CD14-positive monocyte (primary cell): ENCODE measurements at regions not wholly inside any gene's neighbourhood (a gene's known extent, or its start where the extent isn't known, plus 50 kb on each side); places are given as distances from the start of the nearest gene placed in this dataset.
A peak's percentile ranks its signal among the peaks of the same experiment; 100 is the strongest.

Experiments used
- DNase-seq, 3 donors: peaks; one replicate each; pipeline ENCODE4 v3.0.0-alpha.2; 2011 to 2022
- H2AFZ ChIP-seq: 2 replicates; pipeline ENCODE4 v1.6.0; 2012; ENCODE audit warnings: mild to moderate bottlenecking, low read depth, low read length, inconsistent platforms; ENCODE audit not compliant: insufficient read depth, poor library complexity, severe bottlenecking
- H3K27ac ChIP-seq, 2 donors: 1 replicate in 1 of 2; 2 replicates in 1 of 2; pipeline ENCODE4 v1.5.1; 2012 to 2013; ENCODE audit warnings: low read length in 2 of 2, control low read depth in 1 of 2, inconsistent platforms in 1 of 2, low read depth in 1 of 2, mild to moderate bottlenecking in 1 of 2
- H3K27me3 ChIP-seq, 2 donors: one replicate each; pipeline versions ENCODE4 v1.6.0 to v1.6.1; 2011 to 2013; ENCODE audit warnings: low read length in 2 of 2; ENCODE audit not compliant: control insufficient read depth in 2 of 2, insufficient read depth in 2 of 2
- H3K36me3 ChIP-seq, 2 donors: replicated peaks in 1 of 2; 1 replicate in 1 of 2; 2 replicates in 1 of 2; pipeline versions ENCODE4 v1.5.1 to v1.6.1; 2012 to 2013; ENCODE audit warnings: low read length in 2 of 2, control low read depth in 1 of 2, inconsistent platforms in 1 of 2, mild to moderate bottlenecking in 1 of 2; ENCODE audit not compliant: insufficient read depth in 2 of 2, control insufficient read depth in 1 of 2
- H3K4me1 ChIP-seq, 2 donors: 1 replicate in 1 of 2; 2 replicates in 1 of 2; pipeline versions ENCODE4 v1.5.1 to v1.6.1; 2012 to 2013; ENCODE audit warnings: low read length in 2 of 2, control low read depth in 1 of 2, inconsistent platforms in 1 of 2, mild to moderate bottlenecking in 1 of 2, moderate library complexity in 1 of 2; ENCODE audit not compliant: insufficient read depth in 2 of 2, control insufficient read depth in 1 of 2
- H3K4me2 ChIP-seq: replicated peaks from 2 replicates; pipeline ENCODE3; 2012; ENCODE audit warnings: low read length, moderate library complexity, mild to moderate bottlenecking; ENCODE audit not compliant: poor library complexity, severe bottlenecking; ENCODE audit errors: extremely low read depth
- H3K4me3 ChIP-seq, 3 experiments: fragments of 200-600 bp in 1 of 3; sonication (generic) in 1 of 3; replicated peaks in 1 of 3; 1 replicate in 2 of 3; 2 replicates in 1 of 3; pipeline ENCODE4 v1.5.1; 2011 to 2013; ENCODE audit warnings: low read length in 3 of 3, mild to moderate bottlenecking in 3 of 3, control low read depth in 2 of 3, low read depth in 2 of 3, inconsistent platforms in 1 of 3, moderate library complexity in 1 of 3
- H3K79me2 ChIP-seq: 2 replicates; pipeline ENCODE4 v1.6.0; 2012; ENCODE audit warnings: mild to moderate bottlenecking, control low read depth, inconsistent platforms, low read length, moderate library complexity; ENCODE audit not compliant: insufficient read depth
- H3K9ac ChIP-seq: 2 replicates; pipeline ENCODE4 v1.6.0; 2017; ENCODE audit warnings: low read length, mild to moderate bottlenecking; ENCODE audit not compliant: insufficient read depth, poor library complexity, severe bottlenecking
- H3K9me3 ChIP-seq, 2 donors: replicated peaks in 1 of 2; 1 replicate in 1 of 2; 2 replicates in 1 of 2; pipeline versions ENCODE4 v1.5.1 to v1.6.1; 2012 to 2013; ENCODE audit warnings: low read length in 2 of 2, control low read depth in 1 of 2; ENCODE audit not compliant: control insufficient read depth in 1 of 2, insufficient read depth in 1 of 2
- H4K20me1 ChIP-seq: 2 replicates; pipeline ENCODE4 v1.6.0; 2012; ENCODE audit warnings: mild to moderate bottlenecking, low read length, control low read depth, moderate library complexity; ENCODE audit not compliant: insufficient read depth
- H3K27ac Mint-ChIP-seq, 7 donors: one replicate each; pipeline ENCODE4 v1.8.0; 2020; ENCODE audit warnings: mild to moderate bottlenecking in 7 of 7, mixed read lengths in 7 of 7, moderate library complexity in 6 of 7, inconsistent platforms in 2 of 7
- H3K27me3 Mint-ChIP-seq, 3 donors: one replicate each; pipeline ENCODE4 v1.8.0; 2021 to 2022; ENCODE audit warnings: low read depth in 3 of 3, mild to moderate bottlenecking in 3 of 3, mixed read lengths in 3 of 3, moderate library complexity in 3 of 3, inconsistent platforms in 1 of 3
- H3K36me3 Mint-ChIP-seq, 2 donors: one replicate each; pipeline ENCODE4 v1.8.0; 2020; ENCODE audit warnings: mixed read lengths in 2 of 2, inconsistent platforms in 1 of 2, mild to moderate bottlenecking in 1 of 2
- H3K4me1 Mint-ChIP-seq: one replicate; pipeline ENCODE4 v1.8.0; 2020; ENCODE audit warnings: mild to moderate bottlenecking, mixed read lengths
- H3K4me3 Mint-ChIP-seq, 2 donors: one replicate each; pipeline ENCODE4 v1.8.0; 2020; ENCODE audit warnings: mild to moderate bottlenecking in 2 of 2, mixed read lengths in 2 of 2, moderate library complexity in 1 of 2
- H3K9me3 Mint-ChIP-seq, 7 donors: one replicate each; pipeline ENCODE4 v1.8.0; 2020 to 2022; ENCODE audit warnings: mixed read lengths in 7 of 7, mild to moderate bottlenecking in 6 of 7, moderate library complexity in 6 of 7, inconsistent platforms in 2 of 7
- CTCF ChIP-seq: fragments of 200-600 bp; IDR thresholded peaks from one replicate; pipeline ENCODE4 v1.8.0; 2022; ENCODE audit warnings: antibody characterized with exemption, mild to moderate bottlenecking
- WGBS: methylation state at CpG from one replicate; pipeline ENCODE4 v1.1.5; 2013; ENCODE audit warnings: missing lambda C conversion rate; ENCODE audit not compliant: insufficient coverage; 5-methylcytosine and 5-hydroxymethylcytosine counted together
- intact Hi-C, 2 donors: fragments of 100-400 bp; cut with micrococcal nuclease; formaldehyde crosslinking; loops; one replicate each; pipeline versions ENCODE4 v1.15.0 to v1.15.1; 2023

GRCh38 chr2:2623939-2624338 is 292.9 kb upstream of the MYT1L start:
- H3K4me1 ChIP-seq, result no peaks in the 10 kb centered on the region
- peaks cover 2% of the 10 kb centered on the region for H3K4me1 Mint-ChIP-seq
- 88% methylated on average over 6 of the region's 6 CpGs for WGBS

DNA sequence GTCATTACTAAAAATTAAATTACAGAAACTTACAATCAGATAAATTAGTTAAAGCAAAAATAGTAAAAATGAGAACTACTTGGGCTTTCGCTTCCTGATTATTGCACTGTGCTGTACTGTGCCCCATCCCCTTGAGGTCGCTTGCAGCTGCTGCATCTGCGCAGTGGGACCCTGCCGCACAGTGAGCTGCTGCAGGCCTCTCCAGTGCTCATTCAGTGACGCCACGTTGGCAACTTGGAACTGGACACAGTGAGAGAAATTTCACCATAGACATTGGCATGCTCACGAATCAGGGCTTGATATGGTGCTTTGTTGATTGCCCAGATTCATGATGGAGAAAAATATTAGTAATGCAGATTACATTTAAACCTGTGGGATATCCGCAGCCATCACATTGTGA is 290.8 kb upstream of the MYT1L start:
- Histone ChIP-seq H3K36me3 (no peaks in the 10 kb centered on the region), H3K27ac (no peak overlapping the region), H3K4me3 (no peak overlapping the region), H3K4me1 (no peaks in the 10 kb centered on the region), H3K4me2 (no peak overlapping the region), H4K20me1 (no peaks in the 10 kb centered on the region), H3K9ac (no peak overlapping the region), H3K27me3 (no peaks in the 10 kb centered on the region), H3K9me3 (no peaks in the 10 kb centered on the region), H2AFZ (no peak overlapping the region), H3K79me2 (no peaks in the 10 kb centered on the region)
- no peak overlapping the region for H3K27ac Mint-ChIP-seq
- intact Hi-C loops, result no loop called here
- H3K4me1 Mint-ChIP-seq, result peaks cover 2% of the 10 kb centered on the region
- H3K36me3 Mint-ChIP-seq, result no peaks in the 10 kb centered on the region
- peak; percentile 15 to 35 (median 30) for DNase-seq
- H3K4me3 Mint-ChIP-seq, result no peak overlapping the region
- 89% methylated on average over 7 of the region's 8 CpGs for WGBS
- H3K9me3 Mint-ChIP-seq, result peaks cover 0 to 1% (median 0%) of the 10 kb centered on the region in 7 donors
- TF ChIP-seq CTCF, result no peak
- H3K27me3 Mint-ChIP-seq, result peaks cover 2 to 6% (median 5%) of the 10 kb centered on the region in 3 donors

More at GRCh38 chr2:2623939-2624338, 292.9 kb upstream of the MYT1L start:
- H3K4me2 ChIP-seq, result no peak overlapping the region
- Mint-ChIP-seq H3K36me3 (no peaks in the 10 kb centered on the region), H3K27ac (no peak overlapping the region), H3K9me3 (peaks cover 0 to 2% (median 0%) of the 10 kb centered on the region in 7 donors), H3K27me3 (peaks cover 4 to 6% (median 5%) of the 10 kb centered on the region in 3 donors), H3K4me3 (no peak overlapping the region)
- no peaks in the 10 kb centered on the region for H4K20me1 ChIP-seq
- TF ChIP-seq CTCF, result no peak
- no peak for DNase-seq
- H3K4me3 ChIP-seq, result no peak overlapping the region
- no peaks in the 10 kb centered on the region for H3K9me3 ChIP-seq
- no peaks in the 10 kb centered on the region for H3K27me3 ChIP-seq
- no peak overlapping the region for H3K9ac ChIP-seq
- intact Hi-C loops, result no loop called here
- no peaks in the 10 kb centered on the region for H3K36me3 ChIP-seq
- no peak overlapping the region for H3K27ac ChIP-seq
- H3K79me2 ChIP-seq, result no peaks in the 10 kb centered on the region
- H2AFZ ChIP-seq, result no peak overlapping the region
